SHP77 (cell line): ENCODE measurements at regions not wholly inside any gene's neighbourhood (a gene's known extent, or its start where the extent isn't known, plus 50 kb on each side); places are given as distances from the start of the nearest gene placed in this dataset.
"Not testable (repeated sequence)": the region's sequence is repeated elsewhere in the genome, so short reads cannot be mapped to it uniquely, and the experiment has no call there.

Source experiments
- DNase-seq, 2 experiments: peaks; one replicate each; lab custom pipeline; 2025; lab: John Stamatoyannopoulos, UW

DNA sequence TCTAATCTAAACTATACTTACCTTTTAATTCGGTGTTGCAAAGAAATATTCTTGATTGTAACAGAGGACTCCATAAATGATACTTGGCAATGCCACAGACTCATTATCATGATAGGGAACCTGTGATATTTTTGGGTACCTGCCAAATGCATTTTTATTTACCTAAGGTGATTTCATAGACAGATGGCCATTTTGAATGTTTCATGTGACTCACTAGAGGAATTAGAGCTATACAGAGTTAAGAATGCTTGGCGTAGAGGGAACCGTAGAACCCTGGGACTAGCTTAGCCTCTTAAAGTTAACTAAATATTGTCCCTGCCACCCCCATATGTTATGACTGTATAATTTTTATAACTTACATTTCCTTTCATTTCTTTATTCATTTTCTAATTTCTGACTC is 136.1 kb downstream of the DISP1 start:
- peak; percentile 73 to 82 for DNase-seq

DNA sequence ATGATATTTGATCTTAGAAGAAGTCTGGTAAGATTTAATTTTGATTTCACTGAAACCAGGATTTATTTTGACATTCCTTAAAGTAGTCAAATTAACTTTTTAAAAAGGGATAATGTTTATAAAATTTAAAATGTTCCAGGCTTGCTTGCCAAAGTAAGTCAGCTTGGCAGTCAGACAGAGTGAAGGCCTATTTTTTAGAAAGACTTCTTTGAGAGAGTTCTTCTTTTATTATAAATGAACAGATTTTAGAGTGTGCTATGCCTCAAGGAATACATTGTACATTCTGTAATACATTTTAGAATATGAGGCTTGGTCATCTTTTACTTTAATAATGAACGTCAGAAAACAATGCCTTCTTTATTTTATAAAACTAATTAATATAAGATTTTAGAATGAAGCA is 138.7 kb downstream of the DISP1 start:
- DNase-seq: no peak

DNA sequence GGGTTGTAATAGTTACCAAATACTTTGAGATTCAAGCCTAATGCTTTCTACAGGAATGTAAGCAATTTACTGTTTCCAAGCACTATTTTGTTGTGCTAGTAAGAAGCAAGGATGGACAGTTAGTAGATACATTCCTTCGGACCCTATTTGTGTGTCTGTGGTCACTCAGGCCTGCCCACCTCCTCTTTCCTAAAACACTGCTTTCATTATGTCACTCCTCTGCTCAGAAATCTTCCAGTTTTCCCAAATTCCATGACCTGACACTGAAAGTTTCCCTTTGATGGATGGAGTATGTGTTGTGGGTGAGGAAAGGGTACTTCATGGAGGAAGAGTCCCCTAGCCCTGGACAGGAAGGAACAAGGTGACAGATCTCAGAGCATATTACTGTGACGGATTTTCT is 141.1 kb downstream of the DISP1 start:
- no peak for DNase-seq

DNA sequence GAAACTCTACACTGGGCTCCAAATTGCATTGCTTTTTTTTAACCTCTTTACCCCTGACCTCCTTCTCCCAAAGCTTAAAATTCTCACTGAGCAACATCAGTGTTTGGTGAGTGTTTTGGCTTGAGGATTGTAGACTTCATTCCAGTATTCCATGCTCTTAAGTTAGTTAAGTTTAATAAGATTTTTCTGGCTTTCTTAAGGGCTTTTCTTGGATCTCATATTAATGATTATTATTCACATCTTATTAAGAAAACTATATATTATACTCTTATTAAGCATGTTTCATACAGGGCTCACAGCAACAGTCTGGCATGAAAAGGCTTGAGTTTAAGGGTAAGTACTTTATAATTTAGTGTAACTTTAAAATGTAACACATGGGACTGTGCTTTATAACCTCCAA is 141.8 kb downstream of the DISP1 start:
- no peak for DNase-seq

DNA sequence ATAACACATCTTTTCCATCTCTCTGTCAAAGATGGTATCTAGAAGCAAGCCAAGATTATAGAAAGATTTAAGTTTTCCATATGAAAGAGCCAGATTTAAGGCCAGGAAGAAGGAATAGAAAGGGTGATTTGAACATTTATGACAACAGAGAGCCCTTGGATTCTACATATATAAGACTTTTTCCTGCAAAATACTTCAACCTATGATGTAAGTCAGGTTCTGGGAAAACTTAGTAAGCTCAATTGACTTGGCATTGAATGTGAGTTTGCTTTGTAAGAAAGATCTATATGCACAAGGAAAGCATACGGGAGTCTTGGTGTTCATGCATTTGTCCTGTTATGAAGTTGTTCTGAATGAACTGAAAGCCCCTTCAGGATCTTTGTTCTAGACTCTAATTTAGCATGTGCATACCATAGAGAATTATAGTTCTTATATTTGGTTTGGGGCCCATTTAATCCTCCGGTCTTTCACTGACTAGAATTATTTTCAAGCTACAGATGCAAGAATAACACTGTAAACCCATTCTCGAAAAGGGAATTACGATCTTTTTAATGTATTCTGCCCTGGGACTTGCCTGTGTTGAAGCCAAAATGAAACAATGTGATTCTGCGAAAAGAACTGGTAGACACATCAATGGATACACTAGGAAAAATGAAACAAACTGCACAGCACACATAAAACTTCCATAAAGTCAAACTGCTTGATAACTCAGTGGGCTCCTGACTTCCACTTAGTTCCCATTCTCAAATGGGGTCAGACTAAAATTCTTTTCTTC is 152.8 kb downstream of the DISP1 start:
- no peak for DNase-seq

DNA sequence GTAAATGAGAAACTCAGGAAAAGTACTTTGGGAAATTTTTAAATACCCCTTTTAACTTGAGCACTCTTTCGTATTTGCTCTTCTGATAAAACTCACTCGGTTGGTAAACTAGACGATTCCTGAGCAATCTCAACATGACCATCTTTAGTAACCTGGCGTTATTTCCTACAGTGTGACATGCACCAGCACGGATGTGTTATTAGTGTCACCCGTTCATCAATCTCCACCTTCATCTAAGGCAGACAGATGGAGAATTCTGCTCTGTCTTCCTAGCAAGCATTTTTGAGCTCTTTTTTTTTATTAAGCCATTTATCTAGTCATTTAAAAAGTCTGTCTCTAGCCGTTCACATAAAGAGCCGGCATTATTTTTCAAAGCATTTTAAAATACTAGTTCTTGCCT is 155.2 kb downstream of the DISP1 start:
- no peak for DNase-seq

DNA sequence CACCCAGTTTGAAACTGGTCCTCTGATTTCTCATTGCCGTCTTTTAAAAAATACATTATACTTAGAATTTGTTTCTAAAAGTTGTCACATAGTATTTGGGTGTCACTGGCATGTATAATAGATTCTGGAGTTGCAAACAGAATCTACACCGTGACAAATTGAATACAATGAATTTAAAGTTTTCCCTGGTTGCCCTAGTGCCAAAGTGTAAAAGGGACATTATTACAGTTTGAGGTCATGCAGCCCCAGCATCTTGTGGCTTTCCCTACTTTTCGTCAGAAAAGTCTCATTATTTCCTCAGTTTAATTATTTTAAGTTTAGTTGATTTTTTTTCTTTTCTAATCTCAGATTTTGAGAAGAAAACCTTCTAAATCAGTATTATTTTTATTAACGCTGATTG is 155.9 kb downstream of the DISP1 start:
- no peak for DNase-seq

DNA sequence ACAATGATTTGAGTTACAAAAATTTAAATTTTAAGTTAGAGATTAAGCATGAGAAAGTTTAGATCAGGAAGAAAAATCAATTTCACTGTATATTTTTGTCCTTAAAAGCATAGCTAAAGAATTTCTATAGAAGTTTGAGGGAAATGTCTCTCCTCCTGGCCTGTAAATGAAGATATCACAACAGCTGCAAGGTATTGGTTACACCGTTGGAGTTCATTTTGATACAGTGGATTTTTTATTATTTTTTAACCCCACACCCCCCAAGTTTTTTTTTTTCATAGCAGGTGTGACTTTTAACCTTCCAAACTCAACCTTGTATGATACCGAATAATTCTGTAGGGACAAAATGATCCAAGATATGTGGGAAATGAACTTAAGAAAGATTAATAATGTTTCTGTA is 156.3 kb downstream of the DISP1 start:
- DNase-seq: no peak

DNA sequence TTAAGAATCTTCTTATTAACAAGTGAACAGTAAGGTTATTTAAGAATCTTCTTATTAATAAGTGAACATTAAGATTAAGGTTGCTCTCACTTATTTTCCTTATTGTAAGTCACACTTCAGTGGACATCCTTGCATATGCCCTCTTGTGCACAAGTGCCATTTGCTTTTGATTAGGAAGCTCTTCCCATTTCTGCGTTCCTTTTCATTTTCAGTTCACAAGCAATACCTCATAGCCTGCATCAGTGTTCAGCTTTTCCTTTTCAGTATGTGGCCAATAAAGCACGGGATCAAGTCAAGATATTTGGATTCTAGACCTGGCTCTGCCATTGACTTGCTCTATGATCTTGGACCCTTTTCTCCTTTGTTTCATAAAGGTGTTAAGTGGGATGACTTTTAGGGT is 158.7 kb downstream of the DISP1 start:
- DNase-seq: no peak

DNA sequence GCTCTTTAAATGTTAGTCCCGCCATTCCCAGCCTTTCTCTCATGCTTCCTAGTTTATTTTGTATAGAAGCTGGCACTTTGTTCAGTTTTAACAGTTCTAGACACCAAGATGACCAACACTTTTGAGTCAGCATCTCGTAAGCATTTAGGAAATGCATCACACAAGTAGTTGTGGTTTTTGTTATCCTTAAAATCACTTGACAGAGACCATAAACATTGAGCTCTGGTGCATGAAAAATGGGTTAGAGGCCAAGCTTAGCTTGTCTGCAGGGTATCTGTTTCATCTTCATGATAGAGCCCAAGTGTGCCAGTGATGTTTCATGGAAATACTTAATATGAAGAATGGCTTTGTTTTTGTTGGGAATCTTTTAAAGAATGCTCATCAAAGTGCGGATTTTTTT is 159.7 kb downstream of the DISP1 start:
- no peak for DNase-seq

- no peak for DNase-seq
Observed at GRCh38 chr1:222975472-222976122, 160.8 kb downstream of the DISP1 start.

- no peak for DNase-seq
Observed at GRCh38 chr1:222976453-222976852, 161.6 kb downstream of the DISP1 start.

DNA sequence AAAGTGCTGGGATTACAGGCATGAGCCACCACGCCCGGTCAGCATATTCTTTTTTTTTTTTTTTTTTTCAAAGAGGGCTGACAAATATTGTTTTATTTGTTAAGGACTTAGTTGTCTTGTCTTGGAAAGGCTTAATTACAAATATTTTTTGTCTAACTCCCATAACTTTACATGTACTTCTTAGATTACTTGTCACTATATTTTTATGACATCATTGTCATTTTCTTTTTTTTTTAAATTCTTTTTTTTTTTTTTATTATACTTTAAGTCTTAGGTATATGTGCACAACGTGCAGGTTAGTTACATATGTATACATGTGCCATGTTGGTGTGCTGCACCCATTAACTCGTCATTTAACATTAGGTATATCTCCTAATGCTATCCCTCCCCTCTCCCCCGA is 162.5 kb downstream of the DISP1 start:
- DNase-seq: not testable (repeated sequence)

DNA sequence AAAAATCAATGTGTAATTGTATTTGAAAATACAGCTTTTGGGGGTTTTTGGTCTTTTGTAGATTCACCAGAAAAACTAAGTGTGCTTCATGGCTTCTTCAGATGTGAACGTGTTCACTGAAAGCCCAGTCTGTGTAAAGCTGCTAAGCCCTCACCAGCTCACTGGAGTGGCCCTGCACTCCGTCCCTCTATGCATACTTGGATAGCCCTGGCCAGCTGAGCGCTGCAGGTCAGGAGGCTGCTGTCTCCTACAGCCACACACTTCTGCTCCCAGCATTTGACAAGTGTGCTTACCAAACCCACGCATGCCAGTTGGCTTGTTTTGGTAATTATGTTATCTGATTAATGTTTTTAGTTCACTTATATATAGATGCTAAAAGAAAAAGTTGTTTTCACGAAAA is 163.5 kb downstream of the TLR5 start:
- no peak for DNase-seq

DNA sequence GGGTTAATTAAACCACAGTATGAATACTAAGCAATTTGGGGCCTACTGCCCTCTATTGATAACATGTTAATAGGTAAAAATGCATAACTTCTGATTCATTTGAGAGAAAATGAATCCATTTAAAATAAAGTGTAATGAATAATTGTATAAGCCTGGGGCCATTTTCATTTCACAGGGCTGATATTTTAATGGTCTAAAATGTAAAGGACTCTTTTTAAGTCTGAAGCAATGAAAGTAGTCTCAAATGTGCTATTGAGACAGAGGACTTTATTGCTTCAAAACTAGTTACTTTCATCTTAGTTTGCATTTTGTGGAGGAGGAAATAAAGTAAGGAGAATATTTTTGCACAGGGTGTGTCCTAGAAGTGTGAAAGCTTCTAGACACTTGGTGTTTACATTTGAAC is 155.4 kb downstream of the TLR5 start:
- no peak for DNase-seq

DNA sequence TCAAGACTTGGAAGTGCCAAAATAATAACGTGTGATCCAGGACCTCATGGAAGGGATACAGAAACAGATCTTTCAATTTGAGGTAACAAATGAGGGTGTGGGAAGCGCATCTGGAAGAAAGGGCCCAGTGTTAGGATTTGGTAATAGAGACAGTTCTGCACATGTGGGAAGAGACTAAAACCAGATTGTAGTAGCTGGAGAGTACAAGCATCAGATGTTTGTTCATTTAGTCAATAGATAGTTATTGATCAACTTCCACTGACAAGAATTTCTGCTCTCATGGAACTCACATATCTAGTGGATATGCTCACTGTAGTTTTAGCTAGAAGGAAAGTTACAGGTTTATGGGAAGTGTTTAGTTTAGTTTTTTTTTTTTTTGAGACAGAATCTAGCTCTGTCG is 153.6 kb downstream of the TLR5 start:
- no peak for DNase-seq

DNA sequence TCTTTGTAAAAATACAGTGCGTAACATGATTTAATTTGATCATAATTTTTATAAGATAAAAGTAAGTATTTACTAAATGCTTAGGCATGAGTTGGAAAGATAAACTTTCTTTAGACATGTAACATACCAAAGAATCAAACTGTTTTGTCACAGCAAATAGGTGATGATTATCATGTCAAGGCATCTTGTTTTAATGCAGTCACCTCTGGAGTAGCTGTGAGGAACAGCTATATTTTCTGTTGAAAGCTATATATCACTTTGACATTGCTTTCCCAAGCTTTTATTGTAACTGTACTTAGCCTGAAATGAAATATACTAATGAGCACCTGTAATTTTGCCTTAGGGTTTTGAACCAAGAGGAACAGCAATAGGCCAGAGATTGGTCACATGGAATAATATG is 151.9 kb downstream of the TLR5 start:
- DNase-seq: no peak

DNA sequence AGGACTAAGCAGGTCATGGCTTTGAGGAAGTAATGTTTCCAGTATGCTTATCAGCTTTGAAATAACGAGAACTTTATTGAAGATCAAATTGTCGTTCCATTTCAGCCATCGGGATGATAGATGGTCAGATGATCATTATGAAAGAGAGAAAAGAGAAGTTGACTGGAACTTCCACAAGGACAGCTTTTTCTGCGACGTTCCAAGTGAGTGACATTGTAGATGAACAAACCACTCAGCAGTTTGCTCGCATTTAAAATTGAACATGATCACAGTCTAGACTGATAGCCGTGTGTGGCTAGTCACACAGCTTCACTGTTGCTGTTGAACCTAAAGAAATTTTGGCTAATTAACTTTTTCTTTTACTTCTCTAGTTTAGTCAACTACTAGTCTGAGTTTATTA is 151.1 kb downstream of the TLR5 start:
- DNase-seq: no peak

DNA sequence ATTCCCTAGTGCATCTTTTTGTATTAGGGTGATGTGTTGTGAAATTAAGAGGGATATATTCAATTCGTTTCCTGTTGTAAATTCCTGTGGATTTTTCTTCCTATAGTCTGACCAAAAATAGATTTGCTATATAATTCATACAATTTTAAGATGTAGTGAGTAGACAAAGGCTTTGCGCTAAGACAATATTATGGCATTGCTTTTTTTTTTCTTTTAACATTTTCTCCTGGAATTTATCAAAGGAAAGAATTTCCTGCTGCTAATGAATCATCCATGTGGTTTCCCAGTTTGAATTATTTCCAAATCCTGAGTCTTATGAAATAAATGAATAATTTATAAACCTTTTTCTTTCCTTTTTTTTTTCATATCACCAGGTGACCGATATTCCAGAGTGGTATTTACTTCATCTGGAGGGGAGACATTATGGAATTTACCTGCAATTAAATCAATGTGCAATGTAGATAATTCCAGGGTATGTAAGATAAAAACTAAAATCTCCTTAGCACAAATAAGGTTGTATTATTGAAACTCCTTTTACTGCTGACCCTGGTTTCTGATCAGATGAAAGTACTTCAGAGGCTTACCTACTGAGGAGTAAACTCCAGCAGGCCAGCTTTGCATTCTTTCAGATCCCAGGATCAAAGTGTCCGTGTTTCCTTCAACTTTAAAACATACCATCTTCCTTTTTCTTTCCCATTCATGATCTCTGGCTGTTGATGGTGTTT is 148.4 kb downstream of the TLR5 start:
- no peak for DNase-seq

- no peak for DNase-seq
Observed at GRCh38 chr1:222995236-222995580, 147.8 kb downstream of the TLR5 start.

GRCh38 chr1:222995620-222996309 is 147.3 kb downstream of the TLR5 start:
- DNase-seq: no peak

DNA sequence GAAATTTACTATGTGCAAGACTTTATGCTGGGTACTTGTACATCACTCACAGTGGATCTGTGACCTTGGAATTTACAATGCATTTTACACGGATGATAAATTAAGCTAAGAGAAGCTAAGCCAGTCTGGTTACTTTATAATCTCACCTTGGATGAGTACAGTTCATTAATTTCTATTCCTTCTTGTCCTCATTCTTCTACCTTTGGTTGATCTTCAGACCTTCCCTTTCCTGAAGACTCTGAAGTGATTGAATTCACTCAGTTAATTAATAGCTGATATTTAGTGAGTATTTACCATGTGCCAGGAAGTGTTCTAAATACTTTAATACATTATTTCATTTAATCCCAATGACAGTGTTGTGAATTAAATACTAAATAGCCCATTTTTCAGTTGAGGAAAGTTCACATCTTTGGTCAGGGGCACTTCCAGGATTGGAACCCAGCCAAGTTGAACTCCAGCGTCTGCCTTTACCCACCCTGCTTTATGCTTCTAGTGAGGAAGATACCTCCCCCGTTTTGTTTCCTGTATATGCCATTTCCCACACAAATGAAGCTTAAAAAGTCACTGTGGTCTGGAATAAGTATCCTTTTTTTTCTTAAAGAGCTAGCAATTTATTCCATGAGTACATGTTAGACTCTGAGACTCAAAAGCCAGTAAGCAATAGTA is 146.6 kb downstream of the TLR5 start:
- no peak for DNase-seq
